ENCODE measurements at regions not wholly inside any gene's neighbourhood (a gene's known extent, or its start where the extent isn't known, plus 50 kb on each side); places are given as distances from the start of the nearest gene placed in this dataset.

- TF ChIP-seq, protein P1, sequence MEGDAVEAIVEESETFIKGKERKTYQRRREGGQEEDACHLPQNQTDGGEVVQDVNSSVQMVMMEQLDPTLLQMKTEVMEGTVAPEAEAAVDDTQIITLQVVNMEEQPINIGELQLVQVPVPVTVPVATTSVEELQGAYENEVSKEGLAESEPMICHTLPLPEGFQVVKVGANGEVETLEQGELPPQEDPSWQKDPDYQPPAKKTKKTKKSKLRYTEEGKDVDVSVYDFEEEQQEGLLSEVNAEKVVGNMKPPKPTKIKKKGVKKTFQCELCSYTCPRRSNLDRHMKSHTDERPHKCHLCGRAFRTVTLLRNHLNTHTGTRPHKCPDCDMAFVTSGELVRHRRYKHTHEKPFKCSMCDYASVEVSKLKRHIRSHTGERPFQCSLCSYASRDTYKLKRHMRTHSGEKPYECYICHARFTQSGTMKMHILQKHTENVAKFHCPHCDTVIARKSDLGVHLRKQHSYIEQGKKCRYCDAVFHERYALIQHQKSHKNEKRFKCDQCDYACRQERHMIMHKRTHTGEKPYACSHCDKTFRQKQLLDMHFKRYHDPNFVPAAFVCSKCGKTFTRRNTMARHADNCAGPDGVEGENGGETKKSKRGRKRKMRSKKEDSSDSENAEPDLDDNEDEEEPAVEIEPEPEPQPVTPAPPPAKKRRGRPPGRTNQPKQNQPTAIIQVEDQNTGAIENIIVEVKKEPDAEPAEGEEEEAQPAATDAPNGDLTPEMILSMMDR (IDR thresholded peaks at IDR 0.05) = no peak
- TF ChIP-seq EZH2 (IDR thresholded peaks at IDR 0.05) = no peak
Observed at GRCh38 chr3:159273070-159273469, 471.2 kb downstream of the MFSD1 start.
